Thoracic aorta (tissue), 2 donors: ENCODE measurements at regions not wholly inside any gene's neighbourhood (a gene's known extent, or its start where the extent isn't known, plus 50 kb on each side); places are given as distances from the start of the nearest gene placed in this dataset.
"Not testable (repeated sequence)": the region's sequence is repeated elsewhere in the genome, so short reads cannot be mapped to it uniquely, and the experiment has no call there.

Experiments
- ATAC-seq: fragments of 150-250 bp; one replicate; pipeline ENCODE4 v1.8.0; 2017; ENCODE audit warnings: low read depth; ENCODE audit not compliant: insufficient number of reproducible peaks, low FRiP score
- DNase-seq: peaks from one replicate; pipeline ENCODE4 v3.0.0-alpha.2; 2020; ENCODE audit warnings: low spot score
- H3K27ac ChIP-seq, 2 donors: fragments of 200-600 bp; sonication (generic); 1 replicate in 1 of 2; 2 replicates in 1 of 2; pipeline ENCODE4 v1.5.1; 2016; ENCODE audit warnings: mild to moderate bottlenecking in 2 of 2, moderate library complexity in 2 of 2
- H3K27me3 ChIP-seq: fragments of 200-600 bp; sonication (generic); replicated peaks from 2 replicates; pipeline ENCODE4 v1.6.0; 2016; ENCODE audit warnings: mild to moderate bottlenecking; ENCODE audit not compliant: insufficient read depth
- H3K36me3 ChIP-seq: fragments of 200-600 bp; sonication (generic); one replicate; pipeline ENCODE4 v1.5.1; 2016
- H3K4me1 ChIP-seq, 2 donors: fragments of 200-600 bp; sonication (generic); 1 replicate in 1 of 2; 2 replicates in 1 of 2; pipeline versions ENCODE4 v1.5.1 to v1.6.0; 2016; ENCODE audit warnings: low read depth in 2 of 2, mild to moderate bottlenecking in 1 of 2; ENCODE audit not compliant: control insufficient read depth in 1 of 2
- H3K4me3 ChIP-seq: fragments of 200-600 bp; sonication (generic); 2 replicates; pipeline ENCODE4 v1.5.1; 2016; ENCODE audit warnings: mild to moderate bottlenecking
- H3K9me3 ChIP-seq: fragments of 200-600 bp; sonication (generic); 2 replicates; pipeline ENCODE4 v1.5.1; 2016
- CTCF ChIP-seq: fragments of 200-600 bp; sonication (generic); IDR thresholded peaks from one replicate; pipeline ENCODE4 v1.5.1; 2019; ENCODE audit warnings: antibody characterized with exemption

GRCh38 chr5:92041206-92041605, 658.1 kb upstream of the ARRDC3 start:
- Histone ChIP-seq H3K4me1 (no peaks in the 10 kb centered on the region), H3K36me3 (no peaks in the 10 kb centered on the region), H3K4me3 (no peak overlapping the region), H3K27ac (no peak overlapping the region), H3K9me3 (no peaks in the 10 kb centered on the region), H3K27me3 (no peaks in the 10 kb centered on the region)
- DNase-seq (no peak), ATAC-seq (no peak)
- no peak for TF ChIP-seq CTCF

GRCh38 chr5:92029792-92030191, 646.7 kb upstream of the ARRDC3 start:
- H3K36me3 ChIP-seq, H3K9me3 ChIP-seq, H3K27ac ChIP-seq, H3K27me3 ChIP-seq, ATAC-seq, H3K4me1 ChIP-seq, H3K4me3 ChIP-seq, DNase-seq: not testable (repeated sequence)

GRCh38 chr5:92023555-92023954, 640.4 kb upstream of the ARRDC3 start:
- ATAC-seq, result no peak
- no peak for DNase-seq
- no peak overlapping the region for H3K27ac ChIP-seq
- no peak for TF ChIP-seq CTCF
- H3K4me3 ChIP-seq, result no peak overlapping the region
- H3K4me1 ChIP-seq, result no peaks in the 10 kb centered on the region
- no peaks in the 10 kb centered on the region for H3K27me3 ChIP-seq
- no peaks in the 10 kb centered on the region for H3K36me3 ChIP-seq
- H3K9me3 ChIP-seq, result no peaks in the 10 kb centered on the region

GRCh38 chr5:92023141-92023471, 640.0 kb upstream of the ARRDC3 start:
- Histone ChIP-seq H3K9me3 (no peaks in the 10 kb centered on the region), H3K4me3 (no peak overlapping the region), H3K36me3 (no peaks in the 10 kb centered on the region), H3K27ac (no peak overlapping the region), H3K4me1 (no peaks in the 10 kb centered on the region), H3K27me3 (no peaks in the 10 kb centered on the region)
- TF ChIP-seq CTCF, result no peak
- ATAC-seq (no peak), DNase-seq (no peak)

DNA sequence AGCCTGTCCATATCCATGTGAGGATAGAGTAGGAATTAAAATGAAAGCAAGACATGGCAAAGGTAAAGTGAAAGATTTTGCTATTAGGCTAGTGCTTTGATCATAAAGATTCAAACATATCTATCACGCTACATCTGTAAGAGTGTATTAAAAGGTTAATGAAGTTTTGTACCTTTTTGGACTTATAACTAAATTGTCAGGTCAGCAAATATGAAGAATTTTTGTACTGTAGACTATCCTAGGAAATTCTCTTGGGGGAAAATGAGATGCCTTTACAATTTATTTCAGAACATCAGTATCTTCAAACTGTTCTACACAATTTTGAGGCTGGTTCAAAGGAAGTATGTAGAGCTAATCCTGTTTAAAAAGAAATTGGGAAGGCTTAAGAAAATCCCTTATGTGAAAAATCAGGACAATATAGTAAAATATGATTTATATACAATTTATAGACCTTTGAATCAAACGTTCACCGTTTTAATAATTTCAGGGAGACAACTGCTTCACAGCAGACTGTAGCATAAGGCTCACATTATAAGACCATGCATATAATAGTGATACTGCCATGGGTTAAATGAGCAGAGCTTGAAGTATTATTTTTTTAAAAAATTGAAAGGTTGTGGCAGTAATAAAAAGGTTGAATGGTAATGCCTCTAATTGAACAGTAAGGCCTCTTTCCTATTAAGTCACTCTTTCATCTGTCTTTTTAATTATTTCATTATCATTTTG, 639.5 kb upstream of the ARRDC3 start:
- no peak overlapping the region for H3K27ac ChIP-seq
- H3K27me3 ChIP-seq, result no peaks in the 10 kb centered on the region
- H3K4me1 ChIP-seq, result no peaks in the 10 kb centered on the region
- no peak for TF ChIP-seq CTCF
- no peaks in the 10 kb centered on the region for H3K36me3 ChIP-seq
- ATAC-seq, result no peak
- H3K9me3 ChIP-seq, result no peaks in the 10 kb centered on the region
- DNase-seq, result no peak
- no peak overlapping the region for H3K4me3 ChIP-seq

DNA sequence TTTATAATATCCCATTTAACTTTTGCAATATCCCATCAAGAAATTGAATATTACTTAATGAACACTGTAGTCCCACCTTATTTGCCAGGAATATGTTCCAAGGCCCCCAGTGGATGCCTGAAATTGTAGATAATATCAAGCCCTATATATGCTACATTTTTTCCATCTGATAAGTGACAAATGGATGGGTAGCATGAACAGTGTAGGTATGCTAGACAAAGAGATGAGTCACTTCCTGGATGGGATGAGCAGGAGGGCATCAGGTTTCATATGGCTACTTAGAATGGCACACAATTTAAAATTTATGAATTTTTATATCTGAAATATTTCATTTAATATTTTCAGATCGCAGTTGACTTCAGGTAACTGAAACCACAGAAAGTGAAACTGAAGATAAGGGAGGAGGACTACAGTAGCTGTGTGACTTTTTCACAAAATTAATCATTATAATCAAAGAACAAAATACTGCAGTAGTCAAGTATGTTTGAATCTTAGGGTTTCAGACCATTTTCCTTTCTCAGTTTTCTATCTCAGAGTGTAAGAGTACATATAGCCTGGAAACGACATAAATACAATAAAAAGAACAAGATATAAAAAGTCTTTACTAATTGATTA, 636.4 kb upstream of the ARRDC3 start:
- no peak for ATAC-seq
- no peak for DNase-seq
- Histone ChIP-seq H3K9me3 (no peaks in the 10 kb centered on the region), H3K4me3 (no peak overlapping the region), H3K27me3 (no peaks in the 10 kb centered on the region), H3K36me3 (no peaks in the 10 kb centered on the region), H3K4me1 (no peaks in the 10 kb centered on the region), H3K27ac (no peak overlapping the region)
- no peak for TF ChIP-seq CTCF
